HG03280 (cell line): ENCODE measurements at regions not wholly inside any gene's neighbourhood (a gene's known extent, or its start where the extent isn't known, plus 50 kb on each side); places are given as distances from the start of the nearest gene placed in this dataset.
"Not testable (repeated sequence)": the region's sequence is repeated elsewhere in the genome, so short reads cannot be mapped to it uniquely, and the experiment has no call there.

Experiments
- ATAC-seq: cut with Tn5 transposase; IDR thresholded peaks from one replicate; pipeline ENCODE4 v1.9.1; 2021; ENCODE audit warnings: mild to moderate bottlenecking, moderate library complexity; ENCODE audit not compliant: unreplicated experiment

DNA sequence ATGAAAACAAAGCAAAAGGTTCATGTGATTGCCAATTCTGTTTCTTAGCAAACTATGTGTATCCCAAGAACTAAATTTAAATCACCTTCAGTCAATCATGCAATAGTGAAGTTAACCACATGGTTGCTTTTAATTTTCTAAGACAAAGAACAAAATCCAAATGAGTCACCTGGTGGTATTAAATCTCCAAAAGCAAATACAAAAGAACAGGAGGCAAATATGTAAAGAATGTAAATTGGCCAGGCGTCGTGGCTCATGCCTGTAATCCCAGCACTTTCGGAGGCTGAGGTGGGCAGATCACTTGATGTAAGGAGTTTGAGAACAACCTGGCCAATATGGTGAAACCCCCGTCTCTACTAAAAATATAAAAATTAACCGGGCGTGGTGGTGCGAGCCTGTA, 54.2 kb upstream of the PIK3R4 start:
- ATAC-seq: no peak

DNA sequence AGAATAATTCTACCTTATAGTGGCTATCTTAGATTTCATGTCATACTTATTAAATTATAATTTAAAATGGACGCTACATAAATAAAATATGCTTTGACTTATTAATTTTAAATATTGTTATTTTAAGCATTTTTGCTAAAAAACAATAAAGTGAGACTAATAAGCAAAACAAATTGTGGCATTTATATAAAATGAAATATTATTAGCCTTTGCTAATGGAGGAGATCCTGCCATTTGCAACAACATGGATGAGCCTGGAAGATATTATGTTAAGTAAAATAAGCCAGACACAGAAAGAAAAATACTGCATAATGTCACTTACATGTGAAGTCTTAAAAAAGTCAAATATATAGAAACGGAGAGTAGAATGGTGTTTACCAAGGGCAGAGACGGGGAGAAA, 54.8 kb upstream of the PIK3R4 start:
- no peak for ATAC-seq

DNA sequence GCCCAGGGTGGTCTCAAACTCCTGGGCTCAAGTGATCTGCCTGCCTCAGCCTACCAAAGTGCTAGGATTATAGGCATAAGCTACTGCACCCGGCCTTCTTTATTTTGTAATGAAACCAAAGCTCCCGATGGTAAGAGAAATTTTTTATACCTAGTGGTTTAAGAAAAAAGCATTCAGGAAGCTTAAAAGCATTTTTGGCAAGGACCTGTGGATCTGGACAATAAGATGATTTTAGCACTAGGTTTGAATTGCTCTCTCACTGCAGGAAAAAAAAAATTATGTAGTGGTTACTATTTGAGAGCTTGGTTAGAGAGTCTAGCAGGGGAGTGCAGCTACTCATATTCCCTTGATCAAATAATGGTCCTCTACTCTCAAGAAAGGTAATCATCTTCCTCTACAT, 64.9 kb upstream of the PIK3R4 start:
- no peak for ATAC-seq

DNA sequence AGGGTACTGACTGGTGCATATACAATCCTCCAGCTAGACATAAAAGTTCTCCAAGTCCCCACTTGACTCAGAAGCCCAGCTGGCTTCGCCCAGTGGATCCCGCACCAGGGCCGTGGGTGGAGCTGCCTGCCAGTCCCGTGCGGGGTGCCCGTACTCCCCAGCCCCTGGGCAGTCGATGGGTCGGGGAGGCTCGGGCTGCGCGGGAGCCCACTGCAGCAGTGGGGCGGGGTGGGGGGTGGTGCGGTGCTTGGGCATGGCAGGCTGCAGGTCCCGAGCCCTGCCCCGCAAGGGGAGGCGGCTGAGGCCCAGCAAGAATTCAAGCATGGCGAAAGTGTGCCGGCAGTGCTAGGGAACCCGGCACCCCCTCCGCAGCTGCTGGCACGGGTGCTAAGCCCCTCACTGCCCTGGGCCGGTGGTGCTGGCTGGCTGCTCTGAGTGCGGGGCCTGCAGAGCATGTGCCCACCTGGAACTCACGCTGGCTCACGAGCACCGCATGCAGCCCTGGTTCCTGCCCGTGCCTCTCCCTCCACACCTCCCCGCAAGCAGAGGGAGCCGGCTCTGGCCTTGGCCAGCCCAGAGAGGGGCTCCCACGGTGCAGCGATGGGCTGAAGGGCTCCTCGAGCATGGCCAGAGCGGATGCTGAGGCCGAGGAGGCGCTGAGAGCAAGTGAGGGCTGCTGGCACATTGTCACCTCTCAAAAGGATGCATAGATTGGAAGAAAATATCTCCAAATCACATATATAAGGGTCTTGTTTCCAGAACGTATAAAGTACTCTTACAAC, 68.3 kb upstream of the PIK3R4 start:
- ATAC-seq: no peak

DNA sequence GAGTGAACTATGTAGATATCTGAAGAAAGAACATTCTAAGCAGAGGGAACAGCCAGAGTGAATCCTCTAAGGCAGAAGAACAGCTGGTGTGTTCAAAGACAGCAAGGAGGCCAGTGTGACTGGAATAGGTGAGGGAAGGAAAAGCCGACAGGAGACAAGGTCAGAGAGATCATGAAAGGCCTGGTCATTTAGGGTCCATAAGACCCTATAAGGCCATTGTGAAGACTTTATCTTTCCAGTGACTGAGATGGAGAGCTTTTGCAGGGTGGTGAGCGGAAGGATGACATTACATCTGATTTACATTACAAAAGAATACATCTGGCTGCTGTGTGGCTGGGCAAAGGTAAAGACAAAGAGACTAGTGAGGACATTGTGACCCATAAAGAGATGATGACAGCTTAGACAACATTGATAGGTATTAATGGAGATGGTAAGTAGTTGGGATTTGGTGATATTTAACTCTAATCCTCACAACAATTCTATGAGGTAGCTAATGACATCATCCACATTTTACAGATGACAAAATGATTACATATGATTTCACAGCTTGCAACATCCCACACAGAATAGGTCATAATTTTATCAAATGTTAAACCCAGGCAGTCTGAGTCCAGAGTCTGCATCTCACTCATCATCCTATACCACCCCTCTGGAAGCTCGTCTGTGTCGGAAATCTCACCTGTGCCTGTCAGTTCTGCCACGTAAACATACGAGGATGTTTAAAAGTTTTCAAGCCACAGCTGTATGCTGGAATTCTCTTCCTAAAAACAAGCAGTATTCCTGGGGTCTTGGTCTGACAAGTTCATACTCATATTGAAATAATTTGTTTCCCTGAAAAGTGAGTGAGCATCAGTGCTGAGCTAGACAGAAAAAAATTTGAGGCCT, 70.2 kb upstream of the PIK3R4 start:
- no peak for ATAC-seq

DNA sequence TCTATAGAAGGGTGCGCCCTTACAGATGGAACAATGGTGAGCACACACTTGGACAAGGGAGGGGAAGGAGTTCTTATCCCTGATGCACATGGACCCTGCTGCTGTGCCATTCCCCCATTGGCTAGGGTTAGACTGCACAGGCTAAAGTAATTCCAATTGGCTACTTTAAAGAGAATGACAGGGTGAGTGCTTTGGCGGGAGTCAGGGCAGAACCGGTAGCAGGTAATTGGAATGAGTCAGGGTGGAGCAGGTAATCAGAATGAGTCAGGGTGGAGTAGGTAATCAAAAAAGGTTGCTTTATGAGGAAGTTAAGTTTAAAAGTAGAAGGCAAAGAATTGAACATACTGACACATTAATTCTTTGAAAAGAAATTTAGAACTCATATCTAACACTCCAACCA, 71.4 kb upstream of the PIK3R4 start:
- ATAC-seq: not testable (repeated sequence)

DNA sequence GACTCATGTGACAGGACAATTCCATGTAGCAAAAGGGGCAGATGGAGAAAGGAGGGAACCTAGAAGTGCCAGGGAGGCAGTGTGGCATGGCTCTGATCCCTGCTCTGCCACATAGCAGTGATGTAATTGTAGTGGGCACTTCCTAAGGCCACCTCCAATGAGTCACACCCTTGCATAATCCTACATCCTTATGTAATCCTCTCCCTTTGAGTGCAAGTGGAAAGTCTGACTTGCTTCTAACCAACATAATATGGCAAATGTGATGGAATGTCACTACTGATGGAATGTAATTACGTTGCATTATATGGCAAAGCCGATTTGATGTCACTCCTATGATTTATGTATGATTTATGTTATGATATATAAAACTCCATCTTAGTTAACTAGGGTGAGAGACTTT, 72.9 kb upstream of the ATP2C1 start:
- ATAC-seq: no peak

DNA sequence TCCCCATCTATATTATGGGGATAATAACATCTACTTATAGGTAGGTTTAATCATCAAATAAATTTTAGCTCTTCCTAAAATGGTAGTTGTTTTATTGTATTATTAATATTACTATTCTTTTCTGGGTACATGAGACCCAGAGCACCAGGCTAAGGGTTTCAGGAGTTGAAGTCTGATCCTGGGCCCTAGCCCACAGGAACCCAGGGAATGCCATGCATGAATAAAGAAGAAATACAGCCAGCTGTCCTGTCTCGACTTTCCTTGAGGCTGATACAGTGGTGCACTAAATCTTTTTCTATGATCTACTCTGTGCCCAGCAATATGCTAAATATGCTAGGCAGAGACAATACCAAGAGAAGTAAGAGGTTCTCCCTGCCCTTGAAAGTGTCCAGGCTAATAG, 72.1 kb upstream of the ATP2C1 start:
- ATAC-seq: no peak

DNA sequence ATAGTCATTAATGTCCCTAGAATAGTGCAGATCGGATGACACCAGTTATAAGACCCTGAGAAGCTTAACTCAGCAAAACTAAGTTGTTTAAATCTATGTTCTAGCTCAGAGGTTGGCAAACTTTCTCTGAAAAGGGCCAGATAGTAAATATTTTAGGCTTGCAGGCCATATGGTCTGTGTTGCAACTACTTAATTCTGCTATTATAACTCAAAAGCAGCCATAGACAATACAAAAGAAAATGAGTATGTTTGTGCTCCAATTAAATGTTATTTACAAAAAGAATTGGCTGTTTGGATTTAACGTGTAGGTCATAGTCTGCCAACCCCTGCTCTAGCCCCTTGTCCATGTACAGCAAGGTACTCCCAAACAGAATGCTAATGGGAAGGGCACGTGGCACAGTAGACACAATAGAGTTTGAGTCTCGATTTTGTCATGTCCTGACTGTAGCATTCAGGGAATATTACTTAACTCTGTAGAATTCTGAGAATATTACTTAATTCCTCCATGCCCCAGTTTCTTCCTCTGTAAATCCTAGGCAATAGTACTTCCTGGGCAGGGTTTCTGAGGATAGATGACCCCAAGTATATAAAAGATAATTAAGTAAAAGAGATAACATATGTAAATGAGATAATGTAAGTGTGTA, 70.5 kb upstream of the ATP2C1 start:
- ATAC-seq: no peak

DNA sequence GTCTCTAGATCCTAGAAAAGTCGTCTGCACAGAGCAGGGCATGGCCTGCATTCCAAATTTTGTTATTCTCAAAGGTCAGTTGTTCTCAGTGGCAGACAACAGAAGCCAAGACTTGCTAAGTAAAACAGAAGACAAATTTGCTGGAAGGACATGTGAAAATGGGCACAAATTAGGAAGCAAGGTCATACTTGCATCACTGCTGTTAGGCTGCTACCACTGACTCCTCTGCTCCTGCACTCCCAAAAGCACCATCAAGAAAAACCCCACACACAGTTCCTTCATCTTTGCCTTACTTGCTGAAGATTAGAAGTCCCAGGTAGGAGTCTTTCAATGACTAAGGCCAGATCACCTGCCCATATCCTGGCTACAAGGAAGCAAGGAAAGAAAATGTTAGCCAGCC, 69.9 kb upstream of the ATP2C1 start:
- ATAC-seq: no peak

DNA sequence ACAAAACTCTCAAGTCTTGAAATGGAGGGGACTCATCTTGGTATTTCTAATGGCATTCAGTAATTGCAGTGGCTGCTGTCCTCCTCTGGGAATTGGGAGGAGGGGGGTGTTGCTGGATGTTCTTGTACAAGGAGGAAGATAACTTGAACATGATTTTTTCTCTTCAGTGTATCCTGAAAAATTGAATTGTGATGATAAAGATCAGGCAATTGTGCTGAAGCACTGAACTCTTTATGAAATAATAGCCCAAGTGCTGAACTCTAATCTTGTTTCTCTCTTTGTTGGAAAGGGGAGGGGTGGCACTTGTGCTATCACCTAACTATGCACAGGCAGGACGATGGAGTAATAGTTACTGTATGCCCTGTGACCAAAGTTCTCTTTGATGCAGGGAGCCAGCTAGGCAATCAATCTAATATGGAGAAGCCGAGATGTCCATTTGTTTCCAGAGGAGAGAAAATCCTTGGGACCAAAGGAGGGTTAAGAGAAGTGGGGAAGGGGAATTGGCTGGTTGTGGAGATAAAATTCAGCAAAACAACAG, 68.1 kb upstream of the ATP2C1 start:
- no peak for ATAC-seq

DNA sequence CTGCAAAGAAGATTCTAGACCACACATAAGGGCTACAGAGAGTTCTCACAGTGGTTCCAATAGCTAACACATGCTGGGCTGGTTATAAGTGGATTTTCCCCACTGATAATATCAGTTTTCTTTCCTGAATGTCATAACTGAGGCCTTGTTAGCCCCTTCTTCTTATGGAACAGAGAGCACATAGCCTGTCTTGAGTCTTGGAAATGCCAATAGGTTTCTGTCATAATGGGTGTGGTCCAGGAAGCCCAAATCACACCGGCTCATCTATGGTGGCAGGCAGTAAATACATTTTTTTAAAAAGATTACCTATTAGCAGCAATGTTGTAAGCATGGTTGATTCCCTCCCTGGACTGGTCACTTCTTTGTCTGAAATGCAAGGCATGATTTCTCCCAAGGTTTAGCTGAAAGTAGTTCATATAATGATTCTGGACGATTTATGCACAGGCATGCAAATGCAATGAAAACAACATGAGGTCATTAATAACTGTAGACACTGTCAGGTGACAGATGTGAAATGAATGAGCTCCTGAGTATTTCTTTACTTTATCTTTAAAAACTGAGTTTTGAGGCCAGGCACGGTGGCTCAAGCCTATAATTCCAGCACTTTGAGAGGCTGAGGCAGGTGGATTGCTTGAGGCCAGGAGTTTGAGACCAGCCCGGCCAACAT, 67.2 kb upstream of the ATP2C1 start:
- no peak for ATAC-seq

DNA sequence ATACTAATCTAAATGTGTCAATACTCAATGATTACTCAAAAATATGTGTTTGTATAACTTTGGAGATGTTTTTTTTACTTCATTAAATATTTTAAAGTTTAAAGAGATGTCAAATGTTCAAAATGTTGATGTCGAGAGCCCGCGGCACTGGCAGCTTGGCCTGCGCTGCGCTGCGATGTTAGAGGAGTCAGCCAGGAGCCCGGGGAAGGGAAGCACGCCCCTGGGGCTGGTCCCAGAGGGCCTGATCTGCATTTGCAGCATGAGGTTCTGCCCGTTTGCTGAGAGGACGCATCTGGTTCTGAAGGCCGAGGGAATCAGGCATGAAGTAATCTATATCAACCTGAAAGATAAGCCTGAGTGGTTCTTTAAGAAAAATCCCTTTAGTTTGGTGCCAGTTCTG, 66.4 kb upstream of the ATP2C1 start:
- ATAC-seq: no peak

DNA sequence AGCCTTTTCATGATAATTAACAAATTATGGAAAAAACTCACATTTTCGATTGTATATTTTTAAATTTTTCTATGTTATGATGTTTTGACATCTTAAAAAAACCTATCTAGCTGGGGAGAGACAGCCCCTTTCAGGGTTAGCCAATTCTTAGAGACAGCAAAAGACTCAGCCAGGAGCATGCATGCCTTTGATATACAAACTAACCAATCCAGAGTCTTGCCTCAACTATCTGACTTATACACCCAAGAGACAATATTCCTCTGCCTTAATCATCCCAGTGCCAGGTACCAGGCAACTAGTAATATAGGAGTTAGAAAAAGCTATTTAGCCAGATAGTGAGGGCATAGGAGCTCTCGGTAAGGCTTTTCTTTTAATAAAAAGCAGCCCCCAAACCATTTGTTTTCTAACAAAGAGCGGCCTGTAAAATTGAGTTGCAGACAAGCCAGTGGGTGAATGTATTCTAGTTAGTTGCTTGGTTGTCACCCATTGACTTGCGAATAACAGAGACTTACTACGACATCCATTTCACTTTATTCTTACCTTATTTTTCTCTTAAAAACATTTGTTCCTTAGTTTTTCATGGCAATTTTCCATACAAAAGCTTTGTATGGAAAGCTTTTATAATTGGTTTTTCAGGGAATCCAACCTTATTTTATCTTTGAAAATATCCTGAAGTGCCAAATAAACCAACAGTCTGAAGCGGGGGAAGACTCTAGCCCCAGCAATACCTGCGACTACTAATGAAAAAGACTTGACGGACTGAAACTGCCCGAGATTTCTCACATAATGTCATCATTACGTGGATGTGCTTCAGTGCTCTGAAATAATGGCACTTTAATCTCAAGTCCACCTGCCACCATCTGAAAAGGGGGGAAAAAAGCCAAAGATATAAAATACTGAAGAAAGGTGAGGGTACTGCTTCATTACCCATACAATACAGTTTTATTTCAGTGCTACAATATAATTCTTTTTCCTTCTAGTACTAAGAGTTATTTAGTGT, 64.6 kb upstream of the ATP2C1 start:
- no peak for ATAC-seq

DNA sequence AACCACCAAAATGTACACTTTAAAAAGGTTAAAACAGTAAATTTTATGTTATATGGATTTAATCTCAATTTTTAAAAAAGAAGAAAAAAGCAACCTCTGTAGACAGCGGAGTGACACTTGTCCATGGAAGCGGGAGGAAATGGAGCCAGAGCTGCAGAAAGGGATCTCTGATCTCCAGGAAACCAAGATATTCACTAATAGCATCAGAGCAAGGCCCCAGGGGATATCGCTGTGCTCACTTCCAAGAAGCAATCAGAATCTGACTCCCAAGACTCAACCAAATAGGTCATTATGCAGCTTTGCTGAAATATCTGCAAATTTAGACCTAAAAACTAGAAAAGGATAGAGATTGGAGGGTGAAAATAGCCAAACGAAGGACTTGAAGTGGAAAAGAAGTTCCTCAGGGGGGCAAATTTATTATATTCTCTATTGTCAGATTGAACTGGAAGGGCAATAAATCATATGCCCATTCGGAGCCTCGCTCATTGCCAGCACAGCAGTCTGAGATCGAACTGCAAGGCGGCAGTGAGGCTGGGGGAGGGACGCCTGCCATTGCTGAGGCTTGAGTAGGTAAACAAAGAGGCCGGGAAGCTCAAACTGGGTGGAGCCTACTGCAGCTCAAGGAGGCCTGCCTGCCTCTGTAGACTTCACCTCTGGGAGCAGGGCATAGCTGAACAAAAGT, 62.0 kb upstream of the ATP2C1 start:
- no peak for ATAC-seq

DNA sequence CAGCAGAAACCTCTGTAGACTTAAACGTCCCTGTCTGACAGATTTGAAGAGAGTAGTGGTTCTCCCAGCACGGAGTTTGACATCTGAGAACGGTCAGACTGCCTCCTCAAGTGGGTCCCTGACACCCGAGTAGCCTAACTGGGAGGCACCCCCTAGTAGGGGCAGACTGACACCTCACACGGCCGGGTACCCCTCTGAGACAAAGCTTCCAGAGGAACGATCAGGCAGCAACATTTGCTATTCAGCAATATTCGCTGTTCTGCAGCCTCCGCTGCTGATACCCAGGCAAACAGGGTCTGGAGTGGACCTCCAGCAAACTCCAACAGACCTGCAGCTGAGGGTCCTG, 61.5 kb upstream of the ATP2C1 start:
- ATAC-seq: not testable (repeated sequence)

DNA sequence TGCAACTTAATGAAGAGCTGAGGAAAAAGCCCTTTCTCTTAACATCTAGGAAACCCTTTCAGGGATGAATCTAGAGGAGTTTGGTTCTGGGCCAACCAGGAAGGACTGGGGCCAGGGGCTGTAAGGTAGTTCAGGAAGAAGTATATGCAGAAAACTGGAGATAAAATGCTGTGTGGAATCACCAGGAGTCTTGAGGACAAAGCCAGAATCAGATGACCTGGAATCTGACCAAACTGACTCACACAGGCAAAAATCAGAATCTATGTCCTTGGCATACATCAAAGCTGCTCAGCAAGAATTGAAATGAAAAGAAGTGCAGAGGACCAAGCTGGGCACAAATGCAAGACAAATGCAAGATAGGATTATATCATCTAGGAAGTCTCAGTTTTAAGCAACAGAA, 59.4 kb upstream of the ATP2C1 start:
- no peak for ATAC-seq

DNA sequence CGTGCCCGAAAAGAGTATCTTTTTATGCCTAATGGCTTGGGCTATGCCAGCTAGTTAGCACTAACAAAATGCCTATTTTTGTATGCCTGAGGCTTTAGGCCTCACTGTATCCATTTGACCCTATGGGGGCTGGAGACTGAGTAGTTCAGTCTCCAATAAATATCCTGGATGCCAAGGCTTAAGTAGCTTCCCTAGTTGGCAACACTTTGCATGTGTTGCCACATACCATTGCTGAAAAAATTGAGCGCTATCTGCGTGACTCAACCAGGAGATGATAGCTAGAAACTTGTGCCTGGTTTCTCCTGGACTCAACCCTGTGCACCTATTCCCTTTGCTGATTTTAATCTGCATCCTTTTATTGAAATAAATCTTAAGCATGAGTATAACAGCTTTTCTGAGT, 58.4 kb upstream of the ATP2C1 start:
- no peak for ATAC-seq

DNA sequence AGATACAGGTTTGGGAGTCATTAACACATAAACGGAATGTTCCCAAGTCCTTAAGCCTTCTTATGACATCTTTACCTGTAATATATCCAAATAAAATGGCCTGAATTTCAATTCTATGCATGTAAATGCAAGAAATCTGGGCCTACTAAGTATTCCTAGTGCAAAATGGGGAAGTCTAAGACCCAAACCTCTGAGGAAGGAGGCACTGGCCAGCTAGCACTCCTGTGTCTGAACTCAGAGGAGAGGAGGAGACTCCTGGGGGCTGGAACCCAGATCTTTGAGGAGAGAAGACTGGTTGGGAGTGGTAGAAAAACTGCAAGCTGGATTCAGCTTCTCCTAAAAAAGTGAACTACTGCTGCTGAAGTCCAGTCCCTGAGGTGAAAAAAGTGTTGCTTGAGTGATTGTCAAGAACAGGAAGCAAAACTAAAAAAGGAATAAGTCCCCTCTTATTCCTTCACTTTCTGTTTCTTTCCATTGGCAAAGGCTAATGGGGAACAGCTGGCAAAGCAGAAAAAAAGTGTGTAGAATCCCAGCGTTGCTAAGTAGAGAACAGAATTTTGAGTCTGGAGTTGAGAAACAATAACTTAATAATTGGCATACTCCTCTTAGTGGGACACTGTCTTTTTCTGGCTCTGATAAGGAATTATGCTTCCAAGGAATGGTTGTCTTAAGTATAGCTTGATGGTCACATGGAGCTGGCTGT, 54.8 kb upstream of the ATP2C1 start:
- ATAC-seq: no peak
